CMK (cell line): ENCODE measurements at regions not wholly inside any gene's neighbourhood (a gene's known extent, or its start where the extent isn't known, plus 50 kb on each side); places are given as distances from the start of the nearest gene placed in this dataset.
"Not testable (repeated sequence)": the region's sequence is repeated elsewhere in the genome, so short reads cannot be mapped to it uniquely, and the experiment has no call there.

Experiments used
- DNase-seq: peaks from one replicate; pipeline ENCODE4 v3.0.0-alpha.2; 2010; ENCODE audit warnings: low read depth

DNA sequence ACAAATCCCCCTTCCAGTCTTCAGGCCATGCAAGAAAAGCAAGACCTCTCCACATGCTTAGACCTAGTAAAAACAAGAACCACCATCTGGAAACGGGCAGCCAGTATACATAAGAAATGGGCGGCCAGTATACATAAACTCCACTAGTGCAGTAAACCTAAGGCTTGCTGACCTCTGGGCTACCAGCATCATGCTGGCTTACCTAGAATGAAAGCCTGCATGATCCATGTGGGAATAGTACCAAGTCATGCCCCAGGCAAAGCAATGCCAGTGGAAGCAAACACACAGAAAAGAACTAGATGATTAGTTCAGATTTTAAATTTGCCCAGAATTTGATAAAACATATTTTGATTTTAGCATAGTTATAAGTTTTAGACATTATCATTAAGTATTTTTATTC lies 1346.4 kb downstream of the EFNA5 start:
- DNase-seq, result no peak

- no peak for DNase-seq
Measured at GRCh38 chr5:106321242-106321641, 1349.5 kb downstream of the EFNA5 start.

DNA sequence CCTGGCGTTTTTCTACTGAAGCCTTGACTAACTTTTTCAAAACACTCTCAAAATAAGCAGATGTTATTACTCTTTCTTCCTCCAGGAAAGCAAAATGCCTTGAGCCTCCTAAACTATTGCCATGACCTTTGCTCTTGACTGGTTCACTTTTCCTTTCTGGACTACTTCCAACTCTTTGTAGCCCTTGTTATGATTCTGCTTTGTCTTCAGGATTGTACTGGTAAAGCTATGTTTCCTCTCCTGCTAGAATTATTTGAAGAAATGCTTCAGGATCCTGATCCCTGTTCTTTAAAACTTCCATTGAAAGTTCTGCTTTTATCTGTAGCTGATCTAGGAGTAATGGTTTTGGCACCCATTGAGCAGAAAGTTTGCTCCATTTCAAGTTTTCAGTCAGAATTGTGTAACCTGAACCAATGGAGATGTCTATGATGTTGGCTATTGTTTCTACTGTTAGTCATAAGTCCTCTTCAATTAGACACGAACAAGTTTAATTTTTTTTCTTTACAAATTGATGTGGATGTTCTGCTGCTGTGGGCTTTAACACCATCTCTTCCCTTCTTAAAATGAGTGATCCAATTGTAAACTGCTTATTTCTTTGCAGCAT lies 1356.4 kb downstream of the EFNA5 start:
- DNase-seq, result no peak

- no peak for DNase-seq
Measured at GRCh38 chr5:106312360-106312759, 1358.4 kb downstream of the EFNA5 start.

DNA sequence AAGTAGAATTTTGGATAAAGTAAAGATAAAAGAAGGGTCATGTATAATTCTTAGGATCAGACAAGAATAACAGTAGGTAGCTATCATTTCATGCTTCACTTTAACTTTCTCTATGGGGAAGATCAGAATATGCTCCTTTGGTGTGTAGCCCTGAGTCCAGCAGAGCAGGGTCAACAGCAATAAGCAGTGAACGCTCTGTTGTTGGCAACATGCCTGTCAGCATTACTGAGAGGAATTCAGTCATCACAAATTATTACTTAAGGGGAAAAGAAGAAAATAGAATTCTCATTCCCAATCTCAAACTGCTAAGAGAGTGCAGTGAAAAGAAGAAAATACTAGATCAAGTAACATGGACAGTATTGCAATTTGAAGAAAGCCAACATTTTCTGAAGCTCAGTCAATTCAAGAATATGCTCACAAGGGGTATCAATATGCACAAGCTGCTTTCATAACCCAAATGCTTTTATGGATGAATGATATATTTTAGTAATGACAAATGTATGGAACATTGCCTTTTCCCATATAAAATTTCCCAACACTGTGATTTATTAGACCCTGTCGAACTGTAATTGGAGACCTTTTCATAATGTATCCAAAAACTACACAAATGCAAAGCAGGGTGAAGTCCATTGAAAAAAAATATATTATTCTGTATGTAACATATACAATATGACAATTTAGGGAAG lies 1359.4 kb downstream of the EFNA5 start:
- no peak for DNase-seq

DNA sequence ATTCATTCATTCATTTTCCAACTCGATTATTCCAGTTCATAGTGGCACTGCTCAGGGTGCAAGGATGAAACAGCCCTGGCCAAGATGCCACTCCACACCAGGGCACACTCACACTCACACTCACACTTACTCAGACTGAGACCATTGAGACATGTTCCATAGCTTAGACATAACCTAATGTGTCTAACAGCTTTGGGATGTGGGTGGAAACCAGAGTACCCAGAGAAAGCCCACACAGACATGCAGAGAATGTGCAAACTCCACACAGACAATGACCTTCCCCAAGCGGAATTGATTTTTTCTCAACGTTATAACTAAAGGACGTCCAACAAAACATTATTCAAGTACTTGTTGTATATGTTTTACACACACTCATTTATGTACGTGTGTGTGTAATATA lies 1363.5 kb downstream of the EFNA5 start:
- DNase-seq, result no peak

- DNase-seq, result no peak
Measured at GRCh38 chr5:106306313-106307028, 1364.3 kb downstream of the EFNA5 start.

DNA sequence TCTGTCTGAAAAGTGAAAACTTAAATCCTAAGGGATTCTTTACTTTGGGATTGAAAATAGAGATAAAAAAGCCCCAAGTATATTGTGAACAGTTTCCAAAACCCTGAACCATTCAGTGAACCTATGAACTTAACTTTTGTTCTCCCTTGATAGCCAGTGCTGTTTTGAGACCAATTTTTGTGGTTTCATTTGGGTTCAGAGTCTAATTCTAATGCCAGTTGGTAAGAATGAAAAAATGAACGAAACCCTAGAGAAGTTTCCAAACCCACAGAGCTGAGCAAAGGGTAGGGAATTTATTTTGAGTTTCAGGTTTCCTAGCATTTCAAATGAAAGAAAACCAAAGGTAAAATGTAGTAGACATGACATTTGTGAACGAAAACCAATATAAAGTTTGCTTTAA lies 1366.8 kb downstream of the EFNA5 start:
- no peak for DNase-seq

- no peak for DNase-seq
Measured at GRCh38 chr5:106292654-106293053, 1378.1 kb downstream of the EFNA5 start.

DNA sequence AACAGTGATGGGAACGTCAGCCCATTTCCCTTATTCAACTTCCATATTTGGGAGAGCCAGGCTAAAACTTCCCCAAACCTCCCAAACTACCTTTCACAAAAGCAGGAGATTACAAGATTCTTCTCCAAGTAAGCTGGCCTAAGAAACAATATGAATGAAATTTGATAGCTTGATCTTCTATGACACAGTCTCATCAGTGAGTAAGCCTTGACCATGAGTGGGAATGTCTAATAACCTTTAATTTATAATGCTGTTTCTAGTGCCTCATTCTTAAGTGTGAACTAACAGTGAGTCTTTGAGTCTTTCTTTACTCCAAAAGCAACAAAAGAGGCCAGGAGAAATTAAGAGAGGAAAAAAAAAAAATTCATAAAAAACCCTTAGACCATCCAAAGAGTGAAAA lies 1379.9 kb downstream of the EFNA5 start:
- no peak for DNase-seq

- DNase-seq, result no peak
Measured at GRCh38 chr5:106288979-106289378, 1381.8 kb downstream of the EFNA5 start.

GRCh38 chr5:106277540-106278096 lies 1393.1 kb downstream of the EFNA5 start:
- DNase-seq, result no peak

GRCh38 chr5:106269252-106269843 lies 1401.4 kb downstream of the EFNA5 start:
- DNase-seq, result no peak

GRCh38 chr5:106267256-106267655 lies 1403.5 kb downstream of the EFNA5 start:
- DNase-seq, result no peak

GRCh38 chr5:106262395-106262794 lies 1408.3 kb downstream of the EFNA5 start:
- DNase-seq, result no peak

DNA sequence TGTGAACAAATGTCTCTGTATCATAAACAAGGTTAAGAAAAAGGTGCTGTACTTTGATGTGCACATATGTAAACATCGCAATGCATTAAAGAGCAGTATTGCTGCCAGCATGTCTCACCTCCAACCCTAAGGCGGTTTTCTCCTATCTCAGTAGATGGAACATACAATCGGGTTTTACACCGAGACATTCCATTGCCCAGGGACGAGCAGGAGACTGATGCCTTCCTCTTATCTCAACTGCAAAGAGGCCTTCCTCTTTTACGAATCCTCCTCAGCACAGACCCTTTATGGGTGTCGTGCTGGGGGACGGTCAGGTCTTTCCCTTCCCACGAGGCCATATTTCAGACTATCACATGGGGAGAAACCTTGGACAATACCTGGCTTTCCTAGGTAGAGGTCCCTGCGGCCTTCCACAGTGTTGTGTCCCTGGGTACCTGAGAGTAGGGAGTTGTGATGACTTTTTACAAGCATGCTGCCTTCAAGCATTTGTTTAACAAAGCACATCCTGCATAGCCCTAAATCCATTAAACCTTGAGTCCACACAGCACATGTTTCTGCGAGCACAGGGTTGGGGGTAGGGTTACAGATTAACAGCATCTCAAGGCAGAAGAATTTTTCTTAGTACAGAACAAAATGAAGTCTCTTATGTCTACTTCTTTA lies 1411.2 kb downstream of the EFNA5 start:
- not testable (repeated sequence) for DNase-seq

DNA sequence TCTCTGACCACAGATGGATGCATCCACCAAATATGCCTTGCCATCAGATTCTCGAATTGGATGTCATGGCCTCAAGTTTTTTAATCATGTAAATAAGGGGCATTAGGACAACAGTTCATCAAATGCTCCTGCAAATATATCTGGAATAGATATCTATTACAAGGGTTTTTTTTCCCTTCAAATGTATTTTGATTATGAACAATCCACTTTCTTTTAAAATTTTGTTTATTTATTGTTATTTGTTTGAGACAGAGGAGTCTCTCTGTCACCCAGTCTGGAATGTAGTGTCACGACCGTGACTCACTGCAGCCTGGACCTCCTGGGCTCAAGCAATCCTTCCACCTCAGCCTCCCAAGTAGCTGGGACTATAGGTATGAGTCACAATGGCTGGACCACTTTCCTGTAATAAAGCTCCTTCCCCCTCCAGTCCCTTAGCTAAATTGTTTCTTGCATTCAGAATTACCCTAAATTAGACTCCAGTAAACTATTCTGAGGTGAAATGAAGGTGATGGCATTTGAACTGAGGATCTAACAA lies 1412.1 kb downstream of the EFNA5 start:
- no peak for DNase-seq

GRCh38 chr5:106254784-106255183 lies 1416.0 kb downstream of the EFNA5 start:
- no peak for DNase-seq

DNA sequence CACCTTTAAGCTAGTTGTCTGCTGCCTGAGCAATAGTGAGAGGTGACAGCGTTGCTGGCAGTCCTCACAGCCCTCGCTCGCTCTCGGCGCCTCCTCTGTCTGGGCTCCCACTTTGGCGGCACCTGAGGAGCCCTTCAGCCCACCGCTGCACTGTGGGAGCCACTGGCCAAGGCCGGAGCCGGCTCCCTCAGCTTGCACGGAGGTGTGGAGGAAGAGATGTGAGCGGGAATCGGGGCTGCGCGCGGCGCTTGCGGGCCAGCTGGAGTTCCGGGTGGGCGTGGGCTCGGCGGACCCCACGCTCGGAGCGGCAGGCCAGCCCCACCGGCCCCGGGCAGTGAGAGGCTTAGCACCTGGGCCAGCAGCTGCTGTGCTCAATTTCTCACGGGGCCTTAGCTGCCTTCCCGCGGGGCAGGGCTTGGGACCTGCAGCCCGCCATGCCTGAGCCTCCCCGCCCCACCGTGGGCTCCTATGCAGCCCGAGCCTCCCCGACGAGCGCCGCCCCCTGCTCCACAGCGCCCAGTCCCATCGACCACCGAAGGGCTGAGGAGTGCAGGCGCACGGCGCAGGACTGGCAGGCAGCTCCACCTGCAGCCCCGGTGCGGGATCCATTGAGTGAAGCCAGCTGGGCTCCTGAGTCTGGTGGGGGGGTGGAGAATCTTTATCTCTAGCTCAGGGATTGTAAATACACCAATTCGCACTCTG lies 1424.5 kb downstream of the EFNA5 start:
- not testable (repeated sequence) for DNase-seq

DNA sequence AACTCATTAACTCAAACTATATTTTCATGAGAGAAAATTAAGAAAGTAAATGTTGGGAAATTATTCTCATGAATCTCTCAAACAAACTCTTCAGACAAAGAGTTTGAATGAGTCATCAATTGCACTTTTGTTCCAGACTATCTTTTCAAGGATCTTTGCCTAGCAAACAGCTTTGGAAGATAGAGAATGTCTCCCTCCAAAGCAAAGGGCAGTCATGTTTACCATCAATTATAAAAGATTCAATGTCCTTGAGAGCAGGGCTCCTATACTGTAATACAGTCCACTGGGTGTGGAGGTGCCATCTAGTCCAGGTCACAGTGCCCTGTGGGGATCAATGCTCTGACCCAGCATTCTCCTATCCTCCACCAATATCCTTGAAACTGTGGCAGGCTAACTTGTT lies 1429.3 kb downstream of the EFNA5 start:
- no peak for DNase-seq

- no peak for DNase-seq
Measured at GRCh38 chr5:106205916-106206571, 1464.7 kb downstream of the EFNA5 start.
